CD8-positive, alpha-beta memory T cell (primary cell): ENCODE measurements at regions not wholly inside any gene's neighbourhood (a gene's known extent, or its start where the extent isn't known, plus 50 kb on each side); places are given as distances from the start of the nearest gene placed in this dataset.

ENCODE experiments used
- CTCF ChIA-PET: fragments of 350-600 bp; sonication (Branson Sonifier 250); formaldehyde crosslinking; loops from one replicate; lab custom pipeline; 2021; ENCODE audit warnings: antibody characterized with exemption; lab: Charles Lee
- POLR2A ChIA-PET: fragments of 350-600 bp; sonication (Branson Sonifier 250); formaldehyde crosslinking; loops from one replicate; lab custom pipeline; 2021; ENCODE audit warnings: antibody characterized with exemption; lab: Charles Lee
- DNase-seq, 5 donors: peaks; one replicate each; pipeline versions ENCODE4 v3.0.0 to v3.0.0-alpha.2; 2020 to 2022; ENCODE audit warnings: mixed read lengths in 1 of 5
- H3K27ac ChIP-seq: one replicate; pipeline ENCODE4 v1.7.0; 2013; ENCODE audit warnings: low read depth, mild to moderate bottlenecking, low read length, moderate library complexity
- H3K27me3 ChIP-seq: 2 replicates; pipeline ENCODE4 v1.7.0; 2013; ENCODE audit warnings: low read length, mild to moderate bottlenecking; ENCODE audit not compliant: insufficient read depth, poor library complexity, severe bottlenecking
- H3K36me3 ChIP-seq: 2 replicates; pipeline ENCODE4 v1.7.0; 2013; ENCODE audit warnings: mild to moderate bottlenecking, low read length, moderate library complexity; ENCODE audit not compliant: insufficient read depth
- H3K4me1 ChIP-seq: 2 replicates; pipeline ENCODE4 v1.7.0; 2013; ENCODE audit warnings: mild to moderate bottlenecking, low read length, moderate library complexity; ENCODE audit not compliant: insufficient read depth
- H3K4me3 ChIP-seq: 2 replicates; pipeline ENCODE4 v1.7.0; 2013; ENCODE audit warnings: mild to moderate bottlenecking, low read length
- H3K9me3 ChIP-seq: 2 replicates; pipeline ENCODE4 v1.7.0; 2013; ENCODE audit warnings: mild to moderate bottlenecking, low read length
- H3K27ac Mint-ChIP-seq, 8 donors: one replicate each; pipeline ENCODE4 v1.8.0; 2020 to 2021; ENCODE audit warnings: mixed read lengths in 8 of 8, mild to moderate bottlenecking in 6 of 8, inconsistent platforms in 3 of 8, moderate library complexity in 3 of 8
- H3K27me3 Mint-ChIP-seq, 2 donors: one replicate each; pipeline ENCODE4 v1.8.0; 2020 to 2021; ENCODE audit warnings: mixed read lengths in 2 of 2, mild to moderate bottlenecking in 1 of 2, moderate library complexity in 1 of 2
- H3K36me3 Mint-ChIP-seq, 3 donors: one replicate each; pipeline ENCODE4 v1.8.0; 2020 to 2021; ENCODE audit warnings: mixed read lengths in 3 of 3, inconsistent platforms in 1 of 3, mild to moderate bottlenecking in 1 of 3
- H3K4me1 Mint-ChIP-seq, 3 donors: one replicate each; pipeline ENCODE4 v1.8.0; 2020 to 2021; ENCODE audit warnings: mixed read lengths in 3 of 3, inconsistent platforms in 1 of 3, mild to moderate bottlenecking in 1 of 3
- H3K4me3 Mint-ChIP-seq, 7 donors: one replicate each; pipeline ENCODE4 v1.8.0; 2020 to 2021; ENCODE audit warnings: mixed read lengths in 7 of 7, mild to moderate bottlenecking in 6 of 7, moderate library complexity in 4 of 7, inconsistent platforms in 2 of 7
- H3K9me3 Mint-ChIP-seq, 5 donors: one replicate each; pipeline ENCODE4 v1.8.0; 2020 to 2022; ENCODE audit warnings: mixed read lengths in 5 of 5, mild to moderate bottlenecking in 3 of 5, moderate library complexity in 2 of 5, inconsistent platforms in 1 of 5

GRCh38 chr2:188187726-188188125 is 103.9 kb upstream of the GULP1 start:
- Histone ChIP-seq H3K36me3 (no peaks in the 10 kb centered on the region), H3K4me1 (no peaks in the 10 kb centered on the region), H3K4me3 (no peak overlapping the region), H3K27ac (no peak overlapping the region), H3K27me3 (no peaks in the 10 kb centered on the region), H3K9me3 (no peaks in the 10 kb centered on the region)
- Mint-ChIP-seq H3K27ac (no peak overlapping the region), H3K27me3 (no peaks in the 10 kb centered on the region), H3K9me3 (peaks cover 0 to 7% (median 0%) of the 10 kb centered on the region in 5 donors), H3K4me1 (no peaks in the 10 kb centered on the region), H3K36me3 (no peaks in the 10 kb centered on the region), H3K4me3 (no peak overlapping the region)
- CTCF ChIA-PET, result no interaction called here
- POLR2A ChIA-PET, result no interaction called here
- no peak for DNase-seq

DNA sequence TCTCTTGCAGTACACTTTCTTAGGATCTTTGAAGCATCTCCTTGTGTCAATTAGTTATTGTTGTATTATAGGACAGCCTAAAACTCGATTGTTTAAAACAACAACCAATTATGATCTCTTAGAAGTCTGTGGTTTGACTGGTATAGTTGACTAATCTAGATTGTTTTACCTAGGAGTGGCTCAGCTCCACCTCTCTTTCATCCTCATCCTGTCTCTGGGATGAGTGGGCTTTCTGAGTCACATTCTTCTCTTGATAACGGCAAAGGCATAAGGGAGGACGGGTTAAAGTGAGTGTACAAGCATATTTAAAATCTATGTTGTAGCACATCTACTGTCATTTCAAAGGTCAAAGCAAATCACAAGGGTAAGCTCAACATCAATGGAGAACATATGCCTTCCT is 102.3 kb upstream of the GULP1 start:
- no peak overlapping the region for H3K4me3 ChIP-seq
- Mint-ChIP-seq H3K27me3 (no peaks in the 10 kb centered on the region), H3K4me3 (no peak overlapping the region), H3K9me3 (peaks cover 0 to 7% (median 0%) of the 10 kb centered on the region in 5 donors), H3K4me1 (no peaks in the 10 kb centered on the region), H3K27ac (no peak overlapping the region), H3K36me3 (no peaks in the 10 kb centered on the region)
- POLR2A ChIA-PET, result no interaction called here
- H3K4me1 ChIP-seq, result no peaks in the 10 kb centered on the region
- CTCF ChIA-PET, result no interaction called here
- no peaks in the 10 kb centered on the region for H3K9me3 ChIP-seq
- no peak overlapping the region for H3K27ac ChIP-seq
- no peaks in the 10 kb centered on the region for H3K36me3 ChIP-seq
- DNase-seq, result no peak
- no peaks in the 10 kb centered on the region for H3K27me3 ChIP-seq

- Histone ChIP-seq H3K27ac (no peak overlapping the region), H3K36me3 (no peaks in the 10 kb centered on the region), H3K4me1 (no peaks in the 10 kb centered on the region), H3K27me3 (no peaks in the 10 kb centered on the region), H3K9me3 (no peaks in the 10 kb centered on the region), H3K4me3 (no peak overlapping the region)
- ChIA-PET POLR2A (no interaction called here), CTCF (no interaction called here)
- Mint-ChIP-seq H3K36me3 (no peaks in the 10 kb centered on the region), H3K4me3 (no peak overlapping the region), H3K4me1 (no peaks in the 10 kb centered on the region), H3K27ac (no peak overlapping the region), H3K27me3 (no peaks in the 10 kb centered on the region), H3K9me3 (peaks cover 0 to 5% (median 0%) of the 10 kb centered on the region in 5 donors)
- DNase-seq, result no peak
These were observed 98.4 kb upstream of the GULP1 start for GRCh38 chr2:188193230-188193629.

DNA sequence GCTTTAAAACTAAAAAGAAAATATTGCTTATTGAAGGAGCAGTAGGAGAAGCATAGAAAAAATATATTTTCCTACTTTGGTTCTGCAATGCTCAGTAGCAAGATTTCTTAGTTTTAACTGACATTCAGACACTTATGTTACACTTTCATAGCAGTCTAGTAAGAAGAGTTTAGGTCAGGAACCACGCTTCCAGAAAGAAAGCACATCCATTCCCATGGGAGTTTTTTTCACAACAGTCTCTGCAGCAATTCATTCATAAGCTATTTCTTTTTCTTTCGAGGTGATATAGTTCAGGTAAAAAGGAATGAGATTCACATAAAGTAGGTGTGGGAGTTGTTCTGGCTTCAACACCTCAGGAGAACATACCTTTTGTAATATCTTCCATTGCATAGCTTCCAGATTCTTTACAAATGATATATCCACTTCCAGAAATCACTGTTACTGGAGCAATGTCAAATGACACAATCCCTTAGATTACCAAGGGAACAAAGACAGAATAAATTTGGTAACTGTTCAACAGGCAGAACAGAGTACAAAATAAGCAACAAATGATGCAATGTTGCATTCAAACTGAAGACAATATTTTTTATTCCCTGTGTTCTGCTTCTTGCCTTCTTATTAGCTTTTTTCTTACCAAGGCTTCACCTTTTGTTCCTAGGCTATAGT is 95.2 kb upstream of the GULP1 start:
- no peaks in the 10 kb centered on the region for H3K4me1 ChIP-seq
- POLR2A ChIA-PET, result no interaction called here
- H3K27me3 ChIP-seq, result no peaks in the 10 kb centered on the region
- no peak overlapping the region for H3K27ac ChIP-seq
- H3K4me3 ChIP-seq, result no peak overlapping the region
- Mint-ChIP-seq H3K27ac (no peak overlapping the region), H3K27me3 (no peaks in the 10 kb centered on the region), H3K9me3 (peaks cover 0 to 5% (median 0%) of the 10 kb centered on the region in 5 donors), H3K4me1 (no peaks in the 10 kb centered on the region), H3K36me3 (no peaks in the 10 kb centered on the region), H3K4me3 (no peak overlapping the region)
- DNase-seq, result no peak
- CTCF ChIA-PET, result no interaction called here
- H3K36me3 ChIP-seq, result no peaks in the 10 kb centered on the region
- no peaks in the 10 kb centered on the region for H3K9me3 ChIP-seq

DNA sequence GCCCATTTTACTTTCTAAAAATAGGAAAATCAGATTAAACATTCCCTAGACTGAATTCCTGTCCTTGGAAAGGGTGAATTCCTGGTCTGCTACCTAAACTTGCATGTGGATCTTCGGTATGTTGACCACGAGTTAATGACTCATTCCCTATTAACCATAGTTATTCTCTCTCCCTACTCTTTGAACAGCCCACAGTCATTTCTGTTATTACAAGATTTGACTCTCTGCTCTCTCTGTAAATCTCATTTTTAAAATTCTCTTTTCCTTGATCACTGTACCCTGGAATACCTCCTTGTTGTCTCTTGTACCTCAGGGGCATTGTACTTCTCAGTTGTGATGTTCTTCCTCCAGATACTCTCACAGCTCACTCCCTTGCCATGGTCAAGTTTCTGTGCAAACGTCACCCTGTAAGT is 92.0 kb upstream of the GULP1 start:
- Histone ChIP-seq H3K4me3 (no peak overlapping the region), H3K27ac (no peak overlapping the region), H3K9me3 (no peaks in the 10 kb centered on the region), H3K27me3 (no peaks in the 10 kb centered on the region), H3K4me1 (no peaks in the 10 kb centered on the region), H3K36me3 (no peaks in the 10 kb centered on the region)
- H3K9me3 Mint-ChIP-seq, result peaks cover 0 to 5% (median 0%) of the 10 kb centered on the region in 5 donors
- ChIA-PET POLR2A (no interaction called here), CTCF (no interaction called here)
- DNase-seq, result no peak
- no peaks in the 10 kb centered on the region for H3K36me3 Mint-ChIP-seq
- H3K27ac Mint-ChIP-seq, result no peak overlapping the region
- no peaks in the 10 kb centered on the region for H3K4me1 Mint-ChIP-seq
- no peak overlapping the region for H3K4me3 Mint-ChIP-seq
- no peaks in the 10 kb centered on the region for H3K27me3 Mint-ChIP-seq

DNA sequence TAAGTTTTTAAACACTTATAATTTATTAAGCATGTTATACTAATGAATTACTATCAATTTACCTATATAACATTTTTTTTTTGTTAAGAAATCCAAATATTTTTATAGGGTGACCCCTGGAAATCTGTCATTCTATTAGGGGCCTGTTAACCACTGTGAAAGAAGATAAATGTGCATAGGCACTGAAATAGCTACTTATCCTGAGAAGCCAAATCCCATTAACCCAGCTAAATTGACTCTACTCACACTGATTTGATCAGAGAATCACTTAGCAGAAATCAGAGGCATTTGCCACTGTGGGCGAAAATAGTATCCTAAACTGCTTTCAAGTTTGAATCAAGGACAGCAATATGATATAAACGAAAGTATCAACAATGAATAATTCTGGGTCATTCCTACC is 90.0 kb upstream of the GULP1 start:
- H3K36me3 ChIP-seq, result no peaks in the 10 kb centered on the region
- CTCF ChIA-PET, result no interaction called here
- Mint-ChIP-seq H3K4me3 (no peak overlapping the region), H3K27ac (no peak overlapping the region), H3K36me3 (no peaks in the 10 kb centered on the region), H3K27me3 (no peaks in the 10 kb centered on the region), H3K4me1 (no peaks in the 10 kb centered on the region), H3K9me3 (peaks cover 0 to 5% (median 2%) of the 10 kb centered on the region in 5 donors)
- DNase-seq, result no peak
- POLR2A ChIA-PET, result no interaction called here
- no peak overlapping the region for H3K27ac ChIP-seq
- no peak overlapping the region for H3K4me3 ChIP-seq
- no peaks in the 10 kb centered on the region for H3K9me3 ChIP-seq
- H3K27me3 ChIP-seq, result no peaks in the 10 kb centered on the region
- no peaks in the 10 kb centered on the region for H3K4me1 ChIP-seq

DNA sequence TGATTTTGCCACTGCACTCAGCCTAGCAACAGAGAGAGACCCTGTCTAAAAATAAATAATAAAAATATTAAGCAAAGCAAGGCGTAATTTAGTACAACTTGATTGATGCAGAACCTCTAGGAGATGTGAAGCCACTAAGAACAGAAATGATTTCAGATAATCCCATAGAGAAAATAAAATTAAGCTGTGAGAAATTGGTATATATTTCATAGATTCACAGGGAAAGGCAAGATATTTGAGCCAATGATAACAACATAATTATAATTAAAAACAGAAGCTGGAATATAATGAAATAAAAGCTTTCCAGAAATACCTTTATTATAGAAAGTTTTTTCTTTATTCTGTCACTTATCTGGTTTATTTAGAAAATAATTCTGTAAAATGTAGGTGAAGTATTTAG is 88.9 kb upstream of the GULP1 start:
- no peak overlapping the region for H3K4me3 ChIP-seq
- no peaks in the 10 kb centered on the region for H3K4me1 ChIP-seq
- Mint-ChIP-seq H3K9me3 (peaks cover 2 to 12% (median 4%) of the 10 kb centered on the region in 5 donors), H3K4me1 (no peaks in the 10 kb centered on the region), H3K27me3 (no peaks in the 10 kb centered on the region), H3K36me3 (no peaks in the 10 kb centered on the region), H3K4me3 (no peak overlapping the region), H3K27ac (no peak overlapping the region)
- ChIA-PET CTCF (no interaction called here), POLR2A (no interaction called here)
- no peaks in the 10 kb centered on the region for H3K27me3 ChIP-seq
- H3K9me3 ChIP-seq, result no peaks in the 10 kb centered on the region
- no peak for DNase-seq
- H3K27ac ChIP-seq, result no peak overlapping the region
- no peaks in the 10 kb centered on the region for H3K36me3 ChIP-seq

- Histone ChIP-seq H3K27me3 (no peaks in the 10 kb centered on the region), H3K4me1 (no peaks in the 10 kb centered on the region), H3K36me3 (no peaks in the 10 kb centered on the region), H3K4me3 (no peak overlapping the region), H3K9me3 (no peaks in the 10 kb centered on the region), H3K27ac (no peak overlapping the region)
- H3K27me3 Mint-ChIP-seq, result no peaks in the 10 kb centered on the region
- peaks cover 0 to 18% (median 3%) of the 10 kb centered on the region in 5 donors for H3K9me3 Mint-ChIP-seq
- no peak overlapping the region for H3K4me3 Mint-ChIP-seq
- no peaks in the 10 kb centered on the region for H3K36me3 Mint-ChIP-seq
- no peak for DNase-seq
- H3K27ac Mint-ChIP-seq, result no peak overlapping the region
- ChIA-PET CTCF (no interaction called here), POLR2A (no interaction called here)
- H3K4me1 Mint-ChIP-seq, result no peaks in the 10 kb centered on the region
These were observed 87.9 kb upstream of the GULP1 start for GRCh38 chr2:188203776-188204175.
